Lower leg skin (tissue), 4 donors: ENCODE measurements at regions not wholly inside any gene's neighbourhood (a gene's known extent, or its start where the extent isn't known, plus 50 kb on each side); places are given as distances from the start of the nearest gene placed in this dataset.
A peak's percentile ranks its signal among the peaks of the same experiment; 100 is the strongest.

Experiments
- DNase-seq, 2 donors: peaks; one replicate each; pipeline ENCODE4 v3.0.0-alpha.2; 2019; ENCODE audit warnings: low spot score in 2 of 2
- H3K4me3 ChIP-seq: fragments of 200-600 bp; sonication (generic); 2 replicates; pipeline ENCODE4 v1.5.1; 2017; ENCODE audit warnings: mild to moderate bottlenecking, low read depth; ENCODE audit not compliant: poor library complexity, severe bottlenecking
- POLR2A ChIP-seq, 2 donors: fragments of 450-650 bp; IDR thresholded peaks; one replicate each; pipeline ENCODE4 v1.6.1; 2016 to 2017; ENCODE audit warnings: antibody characterized with exemption in 2 of 2, mild to moderate bottlenecking in 1 of 2, moderate library complexity in 1 of 2
- WGBS, 2 donors: methylation state at CpG; one replicate each; pipeline ENCODE4 v1.1.5; 2018; 5-methylcytosine and 5-hydroxymethylcytosine counted together
- intact Hi-C: fragments of 100-400 bp; cut with DNase I; formaldehyde crosslinking; loops from one replicate; pipeline ENCODE4 v1.15.0; 2023; ENCODE audit warnings: low total_unique reads
- TF ChIP-seq, protein P1 (sequence below), 3 donors: fragments of 450-650 bp; IDR thresholded peaks; one replicate each; pipeline ENCODE4 v1.5.1; 2016; ENCODE audit warnings: antibody characterized with exemption in 3 of 3, mild to moderate bottlenecking in 3 of 3, moderate library complexity in 2 of 3

DNA sequence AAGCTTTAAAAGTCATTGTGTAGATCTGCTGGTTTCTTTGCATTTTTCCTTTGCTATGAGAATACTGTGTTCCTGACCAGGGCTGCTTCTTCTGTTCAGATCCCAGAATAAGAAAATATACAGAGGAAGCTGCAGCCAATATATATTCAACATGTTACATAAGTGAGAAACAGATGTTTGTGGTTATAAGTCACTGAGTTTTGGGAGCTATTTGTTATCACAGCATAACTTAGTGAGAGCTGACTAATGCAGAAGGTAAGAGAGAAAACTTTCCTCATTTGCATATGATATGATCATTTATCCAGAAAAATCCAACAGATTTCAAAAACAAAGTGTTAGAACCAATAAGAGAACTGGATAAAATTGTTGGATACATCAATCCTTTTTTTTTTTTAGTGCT lies 136.3 kb upstream of the NR3C1 start:
- DNase-seq = no peak
- TF ChIP-seq, protein P1, sequence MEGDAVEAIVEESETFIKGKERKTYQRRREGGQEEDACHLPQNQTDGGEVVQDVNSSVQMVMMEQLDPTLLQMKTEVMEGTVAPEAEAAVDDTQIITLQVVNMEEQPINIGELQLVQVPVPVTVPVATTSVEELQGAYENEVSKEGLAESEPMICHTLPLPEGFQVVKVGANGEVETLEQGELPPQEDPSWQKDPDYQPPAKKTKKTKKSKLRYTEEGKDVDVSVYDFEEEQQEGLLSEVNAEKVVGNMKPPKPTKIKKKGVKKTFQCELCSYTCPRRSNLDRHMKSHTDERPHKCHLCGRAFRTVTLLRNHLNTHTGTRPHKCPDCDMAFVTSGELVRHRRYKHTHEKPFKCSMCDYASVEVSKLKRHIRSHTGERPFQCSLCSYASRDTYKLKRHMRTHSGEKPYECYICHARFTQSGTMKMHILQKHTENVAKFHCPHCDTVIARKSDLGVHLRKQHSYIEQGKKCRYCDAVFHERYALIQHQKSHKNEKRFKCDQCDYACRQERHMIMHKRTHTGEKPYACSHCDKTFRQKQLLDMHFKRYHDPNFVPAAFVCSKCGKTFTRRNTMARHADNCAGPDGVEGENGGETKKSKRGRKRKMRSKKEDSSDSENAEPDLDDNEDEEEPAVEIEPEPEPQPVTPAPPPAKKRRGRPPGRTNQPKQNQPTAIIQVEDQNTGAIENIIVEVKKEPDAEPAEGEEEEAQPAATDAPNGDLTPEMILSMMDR (IDR thresholded peaks at IDR 0.05) = no peak
- no peak for TF ChIP-seq POLR2A (IDR thresholded peaks at IDR 0.05)
- intact Hi-C loops = no loop called here
- H3K4me3 ChIP-seq = no peak overlapping the region

DNA sequence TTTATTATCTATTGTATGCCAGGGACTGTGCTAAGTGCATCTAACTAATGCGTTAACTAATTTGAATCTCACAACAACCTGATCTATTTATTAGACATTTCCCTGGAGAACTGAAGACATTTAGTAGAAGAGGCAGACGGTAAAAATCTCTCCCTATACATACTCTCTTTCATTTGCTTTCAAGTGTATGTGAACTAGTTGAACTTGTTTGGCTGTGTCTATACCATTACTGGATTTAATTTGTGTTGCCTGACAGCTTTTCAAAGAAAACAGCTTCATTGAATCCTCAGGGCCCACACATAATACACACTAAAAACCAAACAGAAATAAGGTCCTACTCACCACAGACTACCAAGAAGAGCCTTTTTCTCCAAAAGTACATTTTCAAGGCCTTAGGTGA lies 133.6 kb upstream of the NR3C1 start:
- 81 to 84% methylated on average over 2 of the region's 2 CpGs for WGBS, 2 donors
- no peak for TF ChIP-seq POLR2A (IDR thresholded peaks at IDR 0.05)
- TF ChIP-seq, protein P1 (IDR thresholded peaks at IDR 0.05) = no peak
- no peak for DNase-seq
- H3K4me3 ChIP-seq = no peak overlapping the region
- intact Hi-C loops = no loop called here

DNA sequence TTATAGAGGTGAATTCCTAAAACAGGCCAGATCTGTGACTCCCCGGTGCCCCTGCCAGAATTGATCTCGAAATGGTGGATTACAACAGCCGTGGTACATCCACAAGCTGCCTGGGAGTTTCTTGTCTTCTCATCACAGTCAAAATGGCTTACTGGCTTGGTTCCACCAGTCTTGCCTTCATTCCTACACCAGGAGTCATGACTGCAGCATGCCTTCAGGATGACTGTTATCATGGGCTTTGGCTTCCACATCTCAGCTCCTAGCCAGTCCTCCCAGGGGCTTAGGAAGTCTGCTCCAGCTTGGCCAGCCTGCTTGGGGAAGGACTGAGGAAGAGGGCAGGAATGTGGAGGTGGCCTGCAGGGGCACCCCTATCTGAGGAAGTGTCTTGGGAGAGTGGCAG lies 132.9 kb upstream of the NR3C1 start:
- intact Hi-C loops = no loop called here
- H3K4me3 ChIP-seq = no peak overlapping the region
- 82 to 98% methylated on average over 3 of the region's 3 CpGs for WGBS, 2 donors
- peak in 1 of 2 donors; percentile 42 for DNase-seq
- TF ChIP-seq POLR2A (IDR thresholded peaks at IDR 0.05) = no peak
- TF ChIP-seq, protein P1 (IDR thresholded peaks at IDR 0.05) = no peak

DNA sequence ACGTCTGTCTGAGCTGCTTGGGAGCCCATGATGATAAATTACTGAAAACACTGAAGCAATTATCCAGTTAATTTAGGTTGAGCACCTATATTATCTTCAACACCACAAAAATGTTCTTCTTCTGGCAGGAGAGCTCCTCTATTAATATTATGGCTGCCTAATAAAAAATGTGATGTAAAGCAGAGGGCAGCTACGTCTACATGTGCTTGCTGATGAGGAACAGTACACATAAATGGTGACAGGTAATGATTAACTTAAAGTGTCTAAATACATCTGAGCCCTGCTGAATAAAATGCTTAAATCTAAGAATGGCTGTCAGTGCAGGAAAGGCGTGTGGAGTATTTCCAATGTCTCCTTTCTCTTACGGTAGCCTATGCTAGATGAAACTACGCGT lies 131.3 kb upstream of the NR3C1 start:
- intact Hi-C loops = no loop called here
- WGBS, 2 donors = 88 to 92% methylated on average over 6 of the region's 6 CpGs

DNA sequence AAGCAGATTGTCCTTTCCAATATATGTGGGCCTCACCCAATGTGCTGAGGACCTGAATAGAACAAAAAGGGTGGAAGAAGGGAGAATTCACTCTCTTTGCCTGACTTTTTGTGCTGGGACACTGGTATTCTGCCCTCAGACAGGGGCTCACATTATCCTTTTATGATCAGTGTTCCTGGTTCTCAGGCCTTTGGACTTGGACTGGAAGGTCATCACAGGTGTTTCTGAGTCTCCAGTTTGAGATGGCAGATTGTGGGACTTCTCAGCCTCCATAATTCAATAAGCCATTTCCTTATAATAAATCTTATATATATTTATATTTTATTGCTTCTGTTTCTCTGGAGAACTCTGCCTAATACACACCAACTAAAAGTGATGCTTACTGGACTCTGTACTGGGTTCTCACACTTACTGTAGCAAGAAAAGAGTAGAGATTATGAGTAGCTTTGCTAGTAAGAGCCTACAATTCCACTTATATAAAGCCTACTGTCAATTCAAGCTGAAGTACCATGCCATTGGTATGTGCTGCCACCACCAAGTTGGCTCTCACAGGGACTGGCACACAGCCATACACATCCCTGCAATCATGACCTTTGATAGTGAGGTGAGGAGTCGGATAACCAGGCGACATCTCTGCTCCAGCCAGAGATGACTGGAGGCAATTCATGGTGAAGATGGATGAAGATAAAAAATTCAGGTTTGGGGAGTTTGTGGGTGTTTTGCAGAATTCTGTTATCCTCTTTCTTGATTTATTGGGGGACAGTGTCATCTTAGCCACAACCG lies 130.7 kb upstream of the NR3C1 start:
- H3K4me3 ChIP-seq = no peak overlapping the region
- no peak for TF ChIP-seq POLR2A (IDR thresholded peaks at IDR 0.05)
- TF ChIP-seq, protein P1 (IDR thresholded peaks at IDR 0.05) = no peak
- DNase-seq = no peak
- 89 to 91% methylated on average over 3 of the region's 3 CpGs for WGBS, 2 donors
- intact Hi-C loops = no loop called here

More for the DNA sequence above, 131.3 kb upstream of the NR3C1 start:
- TF ChIP-seq POLR2A (IDR thresholded peaks at IDR 0.05) = no peak
- TF ChIP-seq, protein P1 (IDR thresholded peaks at IDR 0.05) = no peak
- H3K4me3 ChIP-seq = no peak overlapping the region
- DNase-seq = no peak

DNA sequence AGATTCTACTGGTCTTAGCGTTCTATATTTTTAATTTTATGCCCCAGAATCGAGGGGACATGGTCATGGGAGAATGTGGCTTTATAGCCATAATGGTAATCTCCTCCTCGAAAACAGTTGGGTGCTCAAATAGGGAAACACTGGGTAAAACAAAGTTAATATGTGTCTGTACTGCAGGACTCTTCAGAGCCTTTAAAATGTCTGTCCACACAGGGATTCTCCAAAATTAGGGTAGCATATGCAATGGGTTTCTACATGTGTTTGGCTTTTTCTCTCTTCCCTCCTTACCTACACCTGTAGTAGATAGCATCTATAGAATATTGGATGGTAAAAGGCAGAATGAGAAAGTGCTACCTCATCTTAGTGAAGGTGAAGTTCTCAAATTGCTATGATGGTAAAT lies 130.0 kb upstream of the NR3C1 start:
- H3K4me3 ChIP-seq = no peak overlapping the region
- DNase-seq = no peak
- intact Hi-C loops = no loop called here
- TF ChIP-seq POLR2A (IDR thresholded peaks at IDR 0.05) = no peak
- TF ChIP-seq, protein P1 (IDR thresholded peaks at IDR 0.05) = no peak
- WGBS, 2 donors = 88 to 92% methylated on average over 3 of the region's 3 CpGs
